Prostate gland (tissue), 2 donors: ENCODE measurements at regions not wholly inside any gene's neighbourhood (a gene's known extent, or its start where the extent isn't known, plus 50 kb on each side); places are given as distances from the start of the nearest gene placed in this dataset.

Source experiments
- DNase-seq: peaks from one replicate; pipeline ENCODE4 v3.0.0-alpha.2; 2019; ENCODE audit warnings: low spot score
- H3K27ac ChIP-seq, 2 donors: fragments of 200-600 bp; sonication (generic); 2 replicates each; pipeline ENCODE4 v1.5.1; 2017 to 2019
- H3K27me3 ChIP-seq: fragments of 200-600 bp; sonication (generic); replicated peaks from 2 replicates; pipeline ENCODE4 v1.5.1; 2019; ENCODE audit not compliant: insufficient read depth
- H3K36me3 ChIP-seq, 2 donors: fragments of 200-600 bp; sonication (generic); 1 replicate in 1 of 2; 2 replicates in 1 of 2; pipeline versions ENCODE4 v1.5.1 to v1.8.1; 2017 to 2019
- H3K4me1 ChIP-seq: fragments of 200-600 bp; sonication (generic); replicated peaks from 2 replicates; pipeline ENCODE4 v1.5.1; 2019
- H3K4me3 ChIP-seq, 2 donors: fragments of 200-600 bp; sonication (generic); 2 replicates each; pipeline ENCODE4 v1.5.1; 2017 to 2019
- H3K9me3 ChIP-seq: fragments of 200-600 bp; sonication (generic); 2 replicates; pipeline ENCODE4 v1.5.1; 2017
- CTCF ChIP-seq, 4 experiments: fragments of 200-600 bp in 2 of 4; fragments of 450-650 bp in 2 of 4; sonication (generic) in 2 of 4; IDR thresholded peaks; 1 replicate in 3 of 4; 2 replicates in 1 of 4; pipeline ENCODE4 v1.5.1; 2016 to 2019; ENCODE audit warnings: antibody characterized with exemption in 4 of 4, mild to moderate bottlenecking in 2 of 4, moderate library complexity in 2 of 4
- POLR2A ChIP-seq: fragments of 450-650 bp; IDR thresholded peaks from one replicate; pipeline ENCODE4 v1.6.1; 2016; ENCODE audit warnings: antibody characterized with exemption, mild to moderate bottlenecking
- POLR2AphosphoS5 ChIP-seq: sonication (generic); formaldehyde crosslinking; IDR thresholded peaks from one replicate; pipeline ENCODE4 v1.6.1; 2017; ENCODE audit warnings: antibody characterized with exemption
- WGBS: methylation state at CpG from one replicate; pipeline ENCODE4 v1.1.5; 2018; 5-methylcytosine and 5-hydroxymethylcytosine counted together
- intact Hi-C: fragments of 100-400 bp; cut with DNase I; formaldehyde crosslinking; loops from one replicate; pipeline ENCODE4 v1.14.2; 2022

GRCh38 chr11:70716216-70716615, 317.9 kb downstream of the CTTN start:
- H3K27ac ChIP-seq = no peak overlapping the region
- 87% methylated on average over 11 of the region's 11 CpGs for WGBS
- intact Hi-C loops = no loop called here
- no peak for TF ChIP-seq POLR2A
- H3K4me3 ChIP-seq = no peak overlapping the region
- no peaks in the 10 kb centered on the region for H3K9me3 ChIP-seq
- H3K4me1 ChIP-seq = no peaks in the 10 kb centered on the region
- DNase-seq = no peak
- no peaks in the 10 kb centered on the region for H3K36me3 ChIP-seq
- H3K27me3 ChIP-seq = no peaks in the 10 kb centered on the region

GRCh38 chr11:70716986-70717775, 318.9 kb downstream of the CTTN start:
- Histone ChIP-seq H3K27ac (no peak overlapping the region), H3K4me1 (no peaks in the 10 kb centered on the region), H3K9me3 (no peaks in the 10 kb centered on the region), H3K4me3 (no peak overlapping the region), H3K36me3 (no peaks in the 10 kb centered on the region), H3K27me3 (no peaks in the 10 kb centered on the region)
- TF ChIP-seq POLR2AphosphoS5 = no peak
- TF ChIP-seq POLR2A = no peak
- no peak for TF ChIP-seq CTCF (IDR thresholded peaks at IDR 0.05)
- no peak for DNase-seq
- intact Hi-C loops = no loop called here
- WGBS = 83% methylated on average over 32 of the region's 32 CpGs

- no peak overlapping the region for H3K4me3 ChIP-seq
- DNase-seq = no peak
- intact Hi-C loops = no loop called here
- 79% methylated on average over 18 of the region's 21 CpGs for WGBS
- H3K27me3 ChIP-seq = no peaks in the 10 kb centered on the region
- H3K4me1 ChIP-seq = no peaks in the 10 kb centered on the region
- no peaks in the 10 kb centered on the region for H3K36me3 ChIP-seq
- TF ChIP-seq POLR2A (no peak), POLR2AphosphoS5 (no peak), CTCF (IDR thresholded peaks at IDR 0.05) (no peak)
- no peaks in the 10 kb centered on the region for H3K9me3 ChIP-seq
- no peak overlapping the region for H3K27ac ChIP-seq
Observed at GRCh38 chr11:70717936-70718595, 319.7 kb downstream of the CTTN start.

GRCh38 chr11:70719516-70719915, 321.2 kb downstream of the CTTN start:
- no peak for DNase-seq
- no peaks in the 10 kb centered on the region for H3K4me1 ChIP-seq
- no peak overlapping the region for H3K4me3 ChIP-seq
- no peak for TF ChIP-seq POLR2AphosphoS5
- no peak for TF ChIP-seq POLR2A
- no peak for TF ChIP-seq CTCF (IDR thresholded peaks at IDR 0.05)
- no peaks in the 10 kb centered on the region for H3K9me3 ChIP-seq
- no peaks in the 10 kb centered on the region for H3K36me3 ChIP-seq
- H3K27ac ChIP-seq = no peak overlapping the region
- H3K27me3 ChIP-seq = no peaks in the 10 kb centered on the region
- intact Hi-C loops = no loop called here
- 89% methylated on average over 11 of the region's 11 CpGs for WGBS

- DNase-seq = no peak
- H3K27ac ChIP-seq = no peak overlapping the region
- no peaks in the 10 kb centered on the region for H3K9me3 ChIP-seq
- H3K4me1 ChIP-seq = no peaks in the 10 kb centered on the region
- no peak for TF ChIP-seq CTCF (IDR thresholded peaks at IDR 0.05)
- no peak for TF ChIP-seq POLR2AphosphoS5
- no peak for TF ChIP-seq POLR2A
- no peaks in the 10 kb centered on the region for H3K36me3 ChIP-seq
- WGBS = 80% methylated on average over 5 of the region's 5 CpGs
- intact Hi-C loops = no loop called here
- no peak overlapping the region for H3K4me3 ChIP-seq
- no peaks in the 10 kb centered on the region for H3K27me3 ChIP-seq
Observed at GRCh38 chr11:70720281-70720680, 322.0 kb downstream of the CTTN start.
